NCI-H524 (cell line): ENCODE measurements at regions not wholly inside any gene's neighbourhood (a gene's known extent, or its start where the extent isn't known, plus 50 kb on each side); places are given as distances from the start of the nearest gene placed in this dataset.
A peak's percentile ranks its signal among the peaks of the same experiment; 100 is the strongest.

Source experiments
- DNase-seq, 2 experiments: peaks; one replicate each; lab custom pipeline; 2025; lab: John Stamatoyannopoulos, UW

- DNase-seq = peak in 1 of 2 experiments; percentile 56
Measured at GRCh38 chr6:134117409-134117808, 65.0 kb upstream of the SLC2A12 start.

GRCh38 chr6:134115715-134116074 is 63.3 kb upstream of the SLC2A12 start:
- no peak for DNase-seq

DNA sequence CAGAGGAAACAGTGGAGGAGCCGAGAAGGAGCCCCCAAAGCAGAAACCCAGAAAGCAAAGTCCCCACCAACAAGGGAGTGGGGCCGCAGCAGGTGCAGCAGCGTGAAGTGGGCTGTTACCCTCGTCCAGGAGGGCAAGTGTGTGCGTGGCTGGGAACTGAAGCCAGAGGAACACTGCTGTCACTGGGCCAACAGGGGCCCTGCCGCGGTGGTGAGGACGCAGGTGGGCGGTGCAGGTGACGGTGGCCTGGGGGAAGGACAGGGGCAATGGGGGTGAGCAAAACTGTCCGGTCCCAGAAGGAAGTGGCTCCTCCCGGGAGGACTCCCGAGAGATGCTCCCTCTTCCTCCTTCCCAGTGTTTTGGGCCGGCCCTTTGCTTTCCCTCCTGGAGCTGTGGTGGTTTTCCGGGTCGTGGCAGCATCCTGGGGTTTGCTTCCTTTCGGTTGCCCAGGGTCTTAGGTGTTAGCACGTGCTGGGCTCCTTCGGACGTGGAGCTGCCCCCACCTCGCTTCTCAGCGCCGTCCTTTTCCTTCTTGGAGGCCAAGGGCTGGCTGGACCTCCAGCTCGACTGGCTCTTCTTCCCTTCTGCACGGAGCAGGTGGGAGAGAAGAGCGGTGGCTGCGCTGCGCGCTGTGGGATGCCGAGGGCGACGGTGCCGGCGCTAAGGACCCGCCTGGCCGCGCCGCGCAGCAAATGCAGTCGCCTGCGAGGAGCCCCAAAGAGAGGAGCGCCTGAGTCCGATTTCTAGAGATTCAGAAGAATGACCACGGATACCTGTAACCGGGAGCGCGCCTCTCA is 62.7 kb upstream of the SLC2A12 start:
- no peak for DNase-seq

DNA sequence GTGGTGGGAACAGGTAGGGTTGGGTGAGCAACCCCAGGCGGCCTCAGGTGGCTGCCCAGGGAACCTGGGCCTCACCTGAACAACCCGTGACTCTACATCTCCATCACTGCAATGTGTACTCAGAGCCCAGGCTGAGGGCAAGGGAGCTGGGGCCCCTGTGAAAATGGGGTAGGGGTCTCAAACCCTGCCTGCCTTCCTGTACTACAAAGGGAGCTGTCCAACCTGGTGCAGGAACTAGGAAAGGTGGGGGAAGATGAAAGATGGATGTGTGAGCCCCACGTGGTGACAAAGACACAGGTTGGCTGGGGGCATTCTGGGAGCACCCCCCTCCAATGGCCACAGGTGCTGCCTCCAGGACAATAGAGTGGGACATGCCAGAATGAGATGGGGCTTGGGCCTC is 62.1 kb upstream of the SLC2A12 start:
- no peak for DNase-seq

DNA sequence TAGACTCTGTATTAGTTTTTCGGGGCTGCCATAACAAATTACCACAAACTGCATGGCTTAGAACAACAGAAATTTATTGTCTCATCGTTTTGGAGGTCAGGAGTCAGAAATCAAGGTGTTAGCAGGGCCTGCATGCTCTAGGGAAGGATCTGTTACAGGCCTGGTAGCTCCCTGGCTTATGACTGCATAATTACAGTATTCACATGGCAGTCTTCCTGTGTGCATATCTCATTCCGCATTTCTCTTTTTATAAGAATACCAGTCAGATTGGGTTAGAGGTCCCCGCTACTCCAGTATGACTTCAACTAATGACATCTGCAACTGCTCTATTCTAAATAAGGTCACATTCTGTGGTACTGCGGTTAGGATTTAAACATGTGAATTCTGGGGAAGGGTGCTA is 59.3 kb upstream of the SLC2A12 start:
- no peak for DNase-seq

DNA sequence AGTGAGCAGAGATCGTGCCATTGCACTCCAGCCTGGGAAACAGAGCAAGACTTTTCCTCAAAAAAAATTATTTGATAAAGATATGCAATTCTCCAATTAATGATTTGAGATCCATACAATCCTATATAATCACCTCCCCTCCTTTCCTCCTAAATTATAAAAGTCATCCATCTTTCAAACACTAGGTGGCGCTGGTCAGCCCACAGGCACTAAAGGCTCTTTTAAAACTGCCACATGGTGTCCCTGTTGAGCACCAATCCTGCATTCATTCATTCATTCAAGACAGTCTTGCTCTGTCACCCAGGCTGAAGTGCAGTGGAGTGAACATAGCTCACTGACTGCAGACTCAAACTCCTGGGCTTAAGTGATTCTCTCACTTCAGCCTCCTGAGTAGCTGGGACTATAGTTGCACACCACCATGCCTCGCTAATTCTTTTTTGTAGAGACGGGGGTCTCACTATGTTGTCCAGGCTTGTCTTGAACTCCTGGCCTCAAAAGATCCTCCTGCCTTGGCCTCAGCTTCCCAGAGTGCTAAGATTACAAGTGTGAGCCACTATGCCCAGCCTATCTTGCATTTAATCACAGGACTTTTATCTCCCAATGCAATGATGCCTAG is 58.7 kb upstream of the SLC2A12 start:
- DNase-seq = peak; percentile 60 to 72

DNA sequence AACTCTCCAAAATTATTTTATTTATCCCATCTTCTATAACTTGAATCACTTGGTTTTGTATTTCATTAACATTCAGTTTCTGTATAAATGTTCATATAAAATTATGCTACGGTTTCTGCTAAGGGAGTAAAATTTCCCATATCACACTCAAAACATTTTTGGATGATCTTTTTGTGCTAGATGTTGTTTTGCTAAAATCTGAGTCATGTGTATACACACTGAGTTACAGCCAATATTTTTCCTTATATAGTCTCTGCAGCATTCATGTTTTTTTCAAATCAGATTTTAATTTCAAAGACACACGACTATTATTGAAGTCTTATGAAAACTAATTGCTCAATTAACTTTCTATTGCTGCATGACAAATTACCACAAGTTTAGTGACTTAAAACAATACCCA is 54.3 kb upstream of the SLC2A12 start:
- DNase-seq = no peak

DNA sequence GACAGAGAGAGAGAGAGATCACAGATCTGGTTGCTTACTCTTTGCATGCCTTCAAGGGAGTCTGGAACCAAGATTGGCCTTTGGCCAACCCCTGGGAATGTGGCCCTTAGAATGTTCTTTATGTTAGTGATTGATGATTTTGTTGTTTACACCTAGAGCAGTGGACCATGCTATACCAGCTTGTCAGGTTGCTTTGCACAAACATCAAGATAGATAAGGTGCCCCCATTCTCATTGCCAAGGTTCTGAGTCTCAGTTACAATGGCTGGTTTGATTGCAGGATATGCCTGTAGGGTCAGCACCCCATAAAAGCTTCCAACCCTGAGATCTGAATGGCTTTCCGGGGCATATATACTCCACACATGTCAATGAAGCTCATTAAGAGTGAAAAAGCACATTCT is 53.5 kb upstream of the SLC2A12 start:
- no peak for DNase-seq

GRCh38 chr6:134103006-134103405 is 50.6 kb upstream of the SLC2A12 start:
- DNase-seq = no peak
